Psoas muscle (tissue), 7 donors: ENCODE measurements at regions not wholly inside any gene's neighbourhood (a gene's known extent, or its start where the extent isn't known, plus 50 kb on each side); places are given as distances from the start of the nearest gene placed in this dataset.
"Not testable (repeated sequence)": the region's sequence is repeated elsewhere in the genome, so short reads cannot be mapped to it uniquely, and the experiment has no call there.

Source experiments
- ATAC-seq, 4 donors: fragments of 200-7000 bp; cut with Tn5 transposase; one replicate each; pipeline ENCODE4 v1.9.1; 2020; ENCODE audit warnings: moderate library complexity in 3 of 4, mild to moderate bottlenecking in 2 of 4
- DNase-seq, 2 donors: peaks; one replicate each; pipeline ENCODE4 v3.0.0-alpha.2; 2020
- H3K27ac ChIP-seq: fragments of 200-600 bp; one replicate; pipeline ENCODE4 v1.8.0; 2022
- H3K27me3 ChIP-seq, 3 donors: fragments of 200-600 bp in 1 of 3; one replicate each; pipeline versions ENCODE4 v1.6.1 to v1.8.0; 2013 to 2022; ENCODE audit warnings: low read length in 2 of 3, mild to moderate bottlenecking in 2 of 3, moderate library complexity in 1 of 3; ENCODE audit not compliant: insufficient read depth in 3 of 3
- H3K36me3 ChIP-seq, 2 donors: fragments of 200-600 bp in 1 of 2; one replicate each; pipeline versions ENCODE4 v1.6.1 to v1.8.0; 2013 to 2022; ENCODE audit warnings: low read depth in 1 of 2, mild to moderate bottlenecking in 1 of 2, moderate library complexity in 1 of 2; ENCODE audit not compliant: insufficient read depth in 1 of 2
- H3K4me1 ChIP-seq: fragments of 200-600 bp; one replicate; pipeline ENCODE4 v1.8.0; 2022
- H3K4me3 ChIP-seq: fragments of 200-600 bp; one replicate; pipeline ENCODE4 v1.8.0; 2022; ENCODE audit warnings: mild to moderate bottlenecking
- H3K9me3 ChIP-seq: fragments of 200-600 bp; one replicate; pipeline ENCODE4 v1.8.0; 2022
- WGBS, 3 donors: extraction: QIAGEN DNeasy Blood & Tissue Kit; methylation state at CpG; one replicate each; pipeline versions ENCODE4 v1.1.6 to v1.1.7; 2013; 5-methylcytosine and 5-hydroxymethylcytosine counted together
- intact Hi-C, 2 donors: fragments of 100-400 bp; cut with DNase I; formaldehyde crosslinking; loops; one replicate each; pipeline versions ENCODE4 v1.11.0 to v1.14.2; 2022
- TF ChIP-seq, protein P1 (sequence below): fragments of 200-600 bp; IDR thresholded peaks from one replicate; pipeline ENCODE4 v1.8.0; 2022; ENCODE audit warnings: antibody characterized with exemption
- donor health status: healthy with polysubstance abuse.
- donor health status: DM: no; HTN: no; CAD: no; lungs with moderate emphysema.
- donor health status: Bipolar disorder and iron deficiency.
- donor health status: healthy.
- donor health status: DM: yes; HTN: yes; CAD: no.
- donor health status: DM: no; HTN: no; CAD: no.
- donor health status: DM: yes; HTN: yes; CAD: no.

- no peaks in the 10 kb centered on the region for H3K27me3 ChIP-seq
- intact Hi-C loops = no loop called here
- no peaks in the 10 kb centered on the region for H3K9me3 ChIP-seq
- DNase-seq (no peak), ATAC-seq (no peak)
- TF ChIP-seq, protein P1, sequence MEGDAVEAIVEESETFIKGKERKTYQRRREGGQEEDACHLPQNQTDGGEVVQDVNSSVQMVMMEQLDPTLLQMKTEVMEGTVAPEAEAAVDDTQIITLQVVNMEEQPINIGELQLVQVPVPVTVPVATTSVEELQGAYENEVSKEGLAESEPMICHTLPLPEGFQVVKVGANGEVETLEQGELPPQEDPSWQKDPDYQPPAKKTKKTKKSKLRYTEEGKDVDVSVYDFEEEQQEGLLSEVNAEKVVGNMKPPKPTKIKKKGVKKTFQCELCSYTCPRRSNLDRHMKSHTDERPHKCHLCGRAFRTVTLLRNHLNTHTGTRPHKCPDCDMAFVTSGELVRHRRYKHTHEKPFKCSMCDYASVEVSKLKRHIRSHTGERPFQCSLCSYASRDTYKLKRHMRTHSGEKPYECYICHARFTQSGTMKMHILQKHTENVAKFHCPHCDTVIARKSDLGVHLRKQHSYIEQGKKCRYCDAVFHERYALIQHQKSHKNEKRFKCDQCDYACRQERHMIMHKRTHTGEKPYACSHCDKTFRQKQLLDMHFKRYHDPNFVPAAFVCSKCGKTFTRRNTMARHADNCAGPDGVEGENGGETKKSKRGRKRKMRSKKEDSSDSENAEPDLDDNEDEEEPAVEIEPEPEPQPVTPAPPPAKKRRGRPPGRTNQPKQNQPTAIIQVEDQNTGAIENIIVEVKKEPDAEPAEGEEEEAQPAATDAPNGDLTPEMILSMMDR = no peak
- H3K27ac ChIP-seq = no peak overlapping the region
- H3K36me3 ChIP-seq = no peaks in the 10 kb centered on the region
- 94 to 100% (median 94%) methylated on average over 1 of the region's 1 CpG for WGBS, 3 donors
- H3K4me1 ChIP-seq = no peaks in the 10 kb centered on the region
- no peak overlapping the region for H3K4me3 ChIP-seq
These were observed 61.3 kb upstream of the OSTN start for GRCh38 chr3:191137708-191138107.

DNA sequence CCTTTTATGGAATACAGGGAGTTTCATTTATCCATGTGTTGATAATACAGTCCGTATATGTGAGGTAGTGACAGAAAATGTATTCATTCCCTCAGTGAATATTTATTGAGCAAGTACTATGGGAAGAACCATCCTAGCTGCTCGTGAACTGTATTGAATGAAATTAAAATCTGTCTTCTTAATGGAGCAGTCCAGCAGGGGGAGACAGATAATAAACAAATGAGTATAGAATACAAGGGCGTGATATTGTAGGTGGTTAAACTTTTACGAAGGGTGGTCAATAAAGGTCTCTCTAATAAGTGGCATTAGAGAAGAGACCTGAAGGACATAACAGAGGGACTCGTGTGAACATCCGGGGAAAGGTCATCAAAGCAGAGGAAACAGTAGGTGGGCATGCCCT lies 62.7 kb upstream of the OSTN start:
- 83 to 91% (median 85%) methylated on average over 6 of the region's 6 CpGs for WGBS, 3 donors
- intact Hi-C loops = no loop called here
- ATAC-seq = no peak

GRCh38 chr3:191135175-191135574 lies 63.9 kb upstream of the OSTN start:
- no peak overlapping the region for H3K27ac ChIP-seq
- H3K27me3 ChIP-seq = no peaks in the 10 kb centered on the region
- TF ChIP-seq, protein P1 = no peak
- WGBS, 3 donors = 83 to 93% (median 90%) methylated on average over 2 of the region's 2 CpGs
- intact Hi-C loops = no loop called here
- no peaks in the 10 kb centered on the region for H3K4me1 ChIP-seq
- no peaks in the 10 kb centered on the region for H3K36me3 ChIP-seq
- H3K9me3 ChIP-seq = no peaks in the 10 kb centered on the region
- no peak overlapping the region for H3K4me3 ChIP-seq
- no peak for ATAC-seq
- DNase-seq = no peak

More for the DNA sequence above, 62.7 kb upstream of the OSTN start:
- no peaks in the 10 kb centered on the region for H3K4me1 ChIP-seq
- TF ChIP-seq, protein P1 = no peak
- no peaks in the 10 kb centered on the region for H3K36me3 ChIP-seq
- H3K27me3 ChIP-seq = no peaks in the 10 kb centered on the region
- DNase-seq = no peak
- no peak overlapping the region for H3K27ac ChIP-seq
- H3K9me3 ChIP-seq = no peaks in the 10 kb centered on the region
- H3K4me3 ChIP-seq = no peak overlapping the region

DNA sequence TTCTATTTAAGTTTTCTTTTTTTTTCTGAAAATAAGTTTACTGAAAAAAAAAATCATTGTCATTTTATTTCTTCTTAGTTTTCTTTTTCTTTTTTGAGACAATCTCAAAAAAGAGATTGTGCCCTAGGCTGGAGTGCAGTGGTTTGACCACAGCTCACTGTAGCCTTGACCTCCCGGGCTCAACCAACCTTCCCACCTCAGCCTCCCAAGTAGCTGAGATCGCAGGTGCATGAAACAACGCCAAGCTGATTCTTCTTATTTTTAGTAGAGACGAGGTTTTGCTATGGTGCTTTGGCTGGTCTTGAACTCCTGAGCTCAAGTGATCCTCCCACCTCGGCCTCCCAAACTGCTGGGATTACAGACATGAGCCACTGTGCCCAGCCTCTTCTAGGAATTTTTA lies 65.7 kb upstream of the OSTN start:
- no peak for ATAC-seq
- no peak overlapping the region for H3K27ac ChIP-seq
- intact Hi-C loops = no loop called here
- no peaks in the 10 kb centered on the region for H3K36me3 ChIP-seq
- H3K9me3 ChIP-seq = no peaks in the 10 kb centered on the region
- WGBS, 3 donors = 90 to 96% (median 95%) methylated on average over 5 of the region's 5 CpGs
- DNase-seq = no peak
- H3K4me1 ChIP-seq = no peaks in the 10 kb centered on the region
- TF ChIP-seq, protein P1 = no peak
- H3K27me3 ChIP-seq = no peaks in the 10 kb centered on the region
- H3K4me3 ChIP-seq = no peak overlapping the region

DNA sequence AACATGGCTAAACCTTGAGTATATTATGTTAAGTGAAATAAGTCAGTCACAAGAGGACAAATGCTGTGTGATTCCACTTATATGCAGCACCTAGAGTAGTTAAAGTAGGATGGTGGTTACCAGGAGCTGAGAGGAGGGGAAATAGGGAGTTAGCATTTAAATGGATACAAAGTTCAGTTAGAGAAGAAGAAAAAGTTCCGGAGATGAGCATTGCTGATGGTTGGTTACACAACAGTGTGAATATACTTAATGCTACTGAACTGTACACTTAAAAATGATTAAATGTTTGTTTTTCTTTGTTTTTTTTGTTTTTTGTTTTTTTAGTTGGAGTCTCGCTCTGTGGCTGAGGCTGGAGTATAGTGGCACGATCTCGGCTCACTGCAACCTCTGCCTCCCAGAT lies 67.7 kb upstream of the OSTN start:
- DNase-seq = no peak
- Histone ChIP-seq H3K4me1 (no peaks in the 10 kb centered on the region), H3K9me3 (no peaks in the 10 kb centered on the region), H3K4me3 (no peak overlapping the region), H3K27me3 (no peaks in the 10 kb centered on the region), H3K27ac (no peak overlapping the region), H3K36me3 (no peaks in the 10 kb centered on the region)
- intact Hi-C loops = no loop called here
- WGBS, 3 donors = 93 to 99% (median 95%) methylated on average over 4 of the region's 4 CpGs
- TF ChIP-seq, protein P1 = no peak
- no peak for ATAC-seq

GRCh38 chr3:191124891-191125290 lies 74.2 kb upstream of the OSTN start:
- H3K9me3 ChIP-seq, H3K4me3 ChIP-seq, DNase-seq, ATAC-seq, H3K27ac ChIP-seq, H3K27me3 ChIP-seq, H3K36me3 ChIP-seq, H3K4me1 ChIP-seq, intact Hi-C loops: not testable (repeated sequence)
- WGBS, 3 donors = 93 to 98% (median 94%) methylated on average over 18 to 26 of the region's 30 CpGs
